ENCODE measurements at regions not wholly inside any gene's neighbourhood (a gene's known extent, or its start where the extent isn't known, plus 50 kb on each side); places are given as distances from the start of the nearest gene placed in this dataset.

- Histone ChIP-seq H3K79me2 (ENCODE audit: insufficient read depth, low read length) (no peaks in the 10 kb centered on the region), H3K4me2 (ENCODE audit: low read depth, low read length, poor library complexity, severe bottlenecking) (no peak overlapping the region), H2AFZ (ENCODE audit: low read length) (no peak overlapping the region), H3K36me3 (ENCODE audit: insufficient read depth, low read length) (no peaks in the 10 kb centered on the region), H3F3A (ENCODE audit: low read depth) (no peaks in the 10 kb centered on the region), H3K9ac (ENCODE audit: low read depth, low read length, poor library complexity, severe bottlenecking) (no peak overlapping the region), H3K9me3 (ENCODE audit: insufficient read depth, low read depth, low read length) (no peaks in the 10 kb centered on the region), H3K4me1 (ENCODE audit: insufficient read depth, low read length, poor library complexity, severe bottlenecking) (peaks cover 4% of the 10 kb centered on the region), H4K20me1 (ENCODE audit: insufficient read depth, low read length, poor library complexity, severe bottlenecking) (no peaks in the 10 kb centered on the region), H3K9me2 (replicated peaks; ENCODE audit: low read depth, low read length) (no peaks in the 10 kb centered on the region), H3K27me3 (ENCODE audit: insufficient read depth, low read length, poor library complexity, severe bottlenecking) (no peaks in the 10 kb centered on the region), H3K4me3 (ENCODE audit: low read length, poor library complexity, severe bottlenecking) (no peak overlapping the region)
- TF ChIP-seq, protein P1, sequence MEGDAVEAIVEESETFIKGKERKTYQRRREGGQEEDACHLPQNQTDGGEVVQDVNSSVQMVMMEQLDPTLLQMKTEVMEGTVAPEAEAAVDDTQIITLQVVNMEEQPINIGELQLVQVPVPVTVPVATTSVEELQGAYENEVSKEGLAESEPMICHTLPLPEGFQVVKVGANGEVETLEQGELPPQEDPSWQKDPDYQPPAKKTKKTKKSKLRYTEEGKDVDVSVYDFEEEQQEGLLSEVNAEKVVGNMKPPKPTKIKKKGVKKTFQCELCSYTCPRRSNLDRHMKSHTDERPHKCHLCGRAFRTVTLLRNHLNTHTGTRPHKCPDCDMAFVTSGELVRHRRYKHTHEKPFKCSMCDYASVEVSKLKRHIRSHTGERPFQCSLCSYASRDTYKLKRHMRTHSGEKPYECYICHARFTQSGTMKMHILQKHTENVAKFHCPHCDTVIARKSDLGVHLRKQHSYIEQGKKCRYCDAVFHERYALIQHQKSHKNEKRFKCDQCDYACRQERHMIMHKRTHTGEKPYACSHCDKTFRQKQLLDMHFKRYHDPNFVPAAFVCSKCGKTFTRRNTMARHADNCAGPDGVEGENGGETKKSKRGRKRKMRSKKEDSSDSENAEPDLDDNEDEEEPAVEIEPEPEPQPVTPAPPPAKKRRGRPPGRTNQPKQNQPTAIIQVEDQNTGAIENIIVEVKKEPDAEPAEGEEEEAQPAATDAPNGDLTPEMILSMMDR (conservative IDR thresholded peaks at IDR 0.05; ENCODE audit: low read length) = no peak
- TF ChIP-seq EZH2phosphoT487 (IDR thresholded peaks at IDR 0.05; ENCODE audit: borderline replicate concordance) = no peak
Observed at GRCh38 chr6:154664287-154664686, 68.9 kb upstream of the SCAF8 start.

- H3K4me1 ChIP-seq (ENCODE audit: insufficient read depth, low read length, poor library complexity, severe bottlenecking) = no peaks in the 10 kb centered on the region
- H2AFZ ChIP-seq (ENCODE audit: low read length) = no peak overlapping the region
- H3K9me2 ChIP-seq (replicated peaks; ENCODE audit: low read depth, low read length) = no peaks in the 10 kb centered on the region
- H3K4me2 ChIP-seq (ENCODE audit: low read depth, low read length, poor library complexity, severe bottlenecking) = no peak overlapping the region
- H3K27me3 ChIP-seq (ENCODE audit: insufficient read depth, low read length, poor library complexity, severe bottlenecking) = no peaks in the 10 kb centered on the region
- H3K36me3 ChIP-seq (ENCODE audit: insufficient read depth, low read length) = no peaks in the 10 kb centered on the region
- no peak for TF ChIP-seq EZH2phosphoT487 (IDR thresholded peaks at IDR 0.05; ENCODE audit: borderline replicate concordance)
- TF ChIP-seq, protein P1 (conservative IDR thresholded peaks at IDR 0.05; ENCODE audit: low read length) = no peak
- H3K9me3 ChIP-seq (ENCODE audit: insufficient read depth, low read depth, low read length) = no peaks in the 10 kb centered on the region
- H3F3A ChIP-seq (ENCODE audit: low read depth) = no peaks in the 10 kb centered on the region
- H4K20me1 ChIP-seq (ENCODE audit: insufficient read depth, low read length, poor library complexity, severe bottlenecking) = no peaks in the 10 kb centered on the region
- no peaks in the 10 kb centered on the region for H3K79me2 ChIP-seq (ENCODE audit: insufficient read depth, low read length)
- H3K4me3 ChIP-seq (ENCODE audit: low read length, poor library complexity, severe bottlenecking) = no peak overlapping the region
- H3K9ac ChIP-seq (ENCODE audit: low read depth, low read length, poor library complexity, severe bottlenecking) = no peak overlapping the region
Observed at GRCh38 chr6:154668156-154668555, 65.1 kb upstream of the SCAF8 start.

GRCh38 chr6:154672086-154672485 lies 61.1 kb upstream of the SCAF8 start:
- no peak overlapping the region for H3K4me2 ChIP-seq (ENCODE audit: low read depth, low read length, poor library complexity, severe bottlenecking)
- no peaks in the 10 kb centered on the region for H3K9me3 ChIP-seq (ENCODE audit: insufficient read depth, low read depth, low read length)
- H3F3A ChIP-seq (ENCODE audit: low read depth) = no peaks in the 10 kb centered on the region
- no peaks in the 10 kb centered on the region for H3K4me1 ChIP-seq (ENCODE audit: insufficient read depth, low read length, poor library complexity, severe bottlenecking)
- H2AFZ ChIP-seq (ENCODE audit: low read length) = no peak overlapping the region
- H4K20me1 ChIP-seq (ENCODE audit: insufficient read depth, low read length, poor library complexity, severe bottlenecking) = no peaks in the 10 kb centered on the region
- H3K4me3 ChIP-seq (ENCODE audit: low read length, poor library complexity, severe bottlenecking) = no peak overlapping the region
- no peaks in the 10 kb centered on the region for H3K9me2 ChIP-seq (replicated peaks; ENCODE audit: low read depth, low read length)
- no peaks in the 10 kb centered on the region for H3K27me3 ChIP-seq (ENCODE audit: insufficient read depth, low read length, poor library complexity, severe bottlenecking)
- no peak overlapping the region for H3K9ac ChIP-seq (ENCODE audit: low read depth, low read length, poor library complexity, severe bottlenecking)
- TF ChIP-seq, protein P1 (conservative IDR thresholded peaks at IDR 0.05; ENCODE audit: low read length) = no peak
- TF ChIP-seq EZH2phosphoT487 (IDR thresholded peaks at IDR 0.05; ENCODE audit: borderline replicate concordance) = no peak
- no peaks in the 10 kb centered on the region for H3K36me3 ChIP-seq (ENCODE audit: insufficient read depth, low read length)
- no peaks in the 10 kb centered on the region for H3K79me2 ChIP-seq (ENCODE audit: insufficient read depth, low read length)
